ENCODE measurements at regions not wholly inside any gene's neighbourhood (a gene's known extent, or its start where the extent isn't known, plus 50 kb on each side); places are given as distances from the start of the nearest gene placed in this dataset.

- DNase-seq (ENCODE audit: low read depth in 1 of 2, low spot score in 2 of 2) (no peak), FAIRE-seq (no peak)
- Histone ChIP-seq H3K14ac (ENCODE audit: insufficient read length) (no peak overlapping the region), H3K79me1 (ENCODE audit: low read depth, low read length) (no peaks in the 10 kb centered on the region), H3K9ac (replicated peaks in 1 of 4; ENCODE audit: extremely low read depth in 1 of 4, low read depth in 3 of 4, low read length in 3 of 4) (no peak overlapping the region), H4K91ac (replicated peaks; ENCODE audit: insufficient read length, low read length) (no peak overlapping the region), H3K9me3 (ENCODE audit: insufficient read depth in 2 of 2, low read depth in 1 of 2, low read length in 1 of 2) (no peaks in the 10 kb centered on the region), H2BK12ac (ENCODE audit: low read depth, low read length) (no peak overlapping the region), H4K5ac (ENCODE audit: insufficient read length, low read depth, low read length) (no peak overlapping the region), H4K8ac (ENCODE audit: extremely low read depth, insufficient read depth, low read length) (no peak overlapping the region), H3K4ac (replicated peaks; ENCODE audit: insufficient read length, low read depth, low read length) (no peak overlapping the region), H3K27ac (ENCODE audit: low read depth, low read length) (no peak overlapping the region), H3K56ac (replicated peaks; ENCODE audit: insufficient read length, low read depth, low read length) (no peak overlapping the region), H3K36me3 (ENCODE audit: control insufficient read depth in 2 of 4, insufficient read depth in 4 of 4, low read length in 3 of 4) (no peaks in the 10 kb centered on the region), H2BK5ac (ENCODE audit: low read depth, low read length) (no peak overlapping the region), H4K20me1 (replicated peaks in 1 of 2; ENCODE audit: control insufficient read depth in 1 of 2, insufficient read depth in 2 of 2, low read length in 2 of 2) (no peaks in the 10 kb centered on the region), H3K23ac (ENCODE audit: insufficient read length) (no peak overlapping the region), H3K23me2 (ENCODE audit: low read depth, low read length) (no peaks in the 10 kb centered on the region), H2BK15ac (ENCODE audit: low read length) (no peak overlapping the region), H3K18ac (ENCODE audit: extremely low read depth, low read length) (no peak overlapping the region), H3K27me3 (replicated peaks in 1 of 4; ENCODE audit: control insufficient read depth in 3 of 4, extremely low read depth in 1 of 4, insufficient read depth in 3 of 4, low read length in 3 of 4) (no peaks in the 10 kb centered on the region), H3K4me3 (ENCODE audit: extremely low read depth in 1 of 4, insufficient read depth in 2 of 4, low read depth in 3 of 4, low read length in 4 of 4) (no peak overlapping the region), H2BK20ac (ENCODE audit: low read length) (no peak overlapping the region), H2AFZ (ENCODE audit: low read length) (no peak overlapping the region), H2AK5ac (ENCODE audit: low read depth, low read length) (no peak overlapping the region), H2BK120ac (replicated peaks; ENCODE audit: low read depth, low read length) (no peak overlapping the region), H3K4me2 (ENCODE audit: insufficient read depth in 1 of 2, low read depth in 2 of 2, low read length in 2 of 2) (no peak overlapping the region), H3K4me1 (replicated peaks in 1 of 4; ENCODE audit: control insufficient read depth in 3 of 4, insufficient read depth in 4 of 4, low read length in 3 of 4) (no peaks in the 10 kb centered on the region), H3K79me2 (ENCODE audit: control insufficient read depth in 1 of 2, insufficient read depth in 2 of 2, low read length in 2 of 2) (no peaks in the 10 kb centered on the region)
- 95% methylated on average over 4 of the region's 4 CpGs; no CpG with 5 or more reads in 1 of the 2 experiments for WGBS, 2 experiments (ENCODE audit: extremely low coverage in 1 of 2, insufficient coverage in 1 of 2, insufficient read length in 1 of 2, insufficient replicate concordance in 2 of 2, low coverage in 1 of 2, low lambda C conversion rate in 2 of 2, missing lambda C conversion rate in 1 of 2)
- POLR2A ChIA-PET (ENCODE audit: partially characterized antibody), result interaction anchor here (0.7 kb wide), 1 partner anchor 26 kb away, joined by 3 read pairs; no protein-coding TSS in a partner anchor
- CTCF ChIA-PET (ENCODE audit: partially characterized antibody), result no interaction called here
- no peak for TF ChIP-seq SAP30 (IDR thresholded peaks at IDR 0.05; ENCODE audit: insufficient read depth, insufficient replicate concordance, low read length)
- TF ChIP-seq POLR2A (IDR thresholded peaks at IDR 0.05; ENCODE audit: control extremely low read depth in 1 of 2, low read depth in 2 of 2, low read length in 2 of 2), result no peak
- TF ChIP-seq, protein P1, sequence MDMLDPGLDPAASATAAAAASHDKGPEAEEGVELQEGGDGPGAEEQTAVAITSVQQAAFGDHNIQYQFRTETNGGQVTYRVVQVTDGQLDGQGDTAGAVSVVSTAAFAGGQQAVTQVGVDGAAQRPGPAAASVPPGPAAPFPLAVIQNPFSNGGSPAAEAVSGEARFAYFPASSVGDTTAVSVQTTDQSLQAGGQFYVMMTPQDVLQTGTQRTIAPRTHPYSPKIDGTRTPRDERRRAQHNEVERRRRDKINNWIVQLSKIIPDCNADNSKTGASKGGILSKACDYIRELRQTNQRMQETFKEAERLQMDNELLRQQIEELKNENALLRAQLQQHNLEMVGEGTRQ (IDR thresholded peaks at IDR 0.05; ENCODE audit: low read length), result no peak
- no peak for TF ChIP-seq JUND (IDR thresholded peaks at IDR 0.05; ENCODE audit: low read length)
- TF ChIP-seq CREB1 (IDR thresholded peaks at IDR 0.05), result no peak
- TF ChIP-seq, protein P2, sequence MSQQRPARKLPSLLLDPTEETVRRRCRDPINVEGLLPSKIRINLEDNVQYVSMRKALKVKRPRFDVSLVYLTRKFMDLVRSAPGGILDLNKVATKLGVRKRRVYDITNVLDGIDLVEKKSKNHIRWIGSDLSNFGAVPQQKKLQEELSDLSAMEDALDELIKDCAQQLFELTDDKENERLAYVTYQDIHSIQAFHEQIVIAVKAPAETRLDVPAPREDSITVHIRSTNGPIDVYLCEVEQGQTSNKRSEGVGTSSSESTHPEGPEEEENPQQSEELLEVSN (IDR thresholded peaks at IDR 0.05), result no peak
- TF ChIP-seq KDM4A (IDR thresholded peaks at IDR 0.05; ENCODE audit: low read depth, low read length, severe bottlenecking), result no peak
- TF ChIP-seq RFX5 (IDR thresholded peaks at IDR 0.05; ENCODE audit: borderline replicate concordance, low read depth, low read length), result no peak
- no peak for TF ChIP-seq CTBP2 (IDR thresholded peaks at IDR 0.05; ENCODE audit: borderline replicate concordance, insufficient read depth, insufficient read length, low read length)
- no peak for TF ChIP-seq SP4 (IDR thresholded peaks at IDR 0.05; ENCODE audit: low read length)
- no peak for TF ChIP-seq RNF2 (IDR thresholded peaks at IDR 0.05; ENCODE audit: borderline replicate concordance, low read depth, low read length, missing control alignments, poor library complexity, severe bottlenecking)
- no peak for TF ChIP-seq KDM1A (IDR thresholded peaks at IDR 0.05; ENCODE audit: borderline replicate concordance, low read length)
- TF ChIP-seq BRCA1 (IDR thresholded peaks at IDR 0.05; ENCODE audit: low read depth, low read length), result no peak
- TF ChIP-seq POLR2AphosphoS5 (IDR thresholded peaks at IDR 0.05; ENCODE audit: low read depth, low read length), result no peak
These were observed 470.1 kb downstream of the TLE4 start for GRCh38 chr9:80041821-80042220.
